ENCODE measurements at regions not wholly inside any gene's neighbourhood (a gene's known extent, or its start where the extent isn't known, plus 50 kb on each side); places are given as distances from the start of the nearest gene placed in this dataset.

- no peak for TF ChIP-seq GATA3 (IDR thresholded peaks at IDR 0.05; ENCODE audit: low read depth, low read length)
- no peak for TF ChIP-seq GATA2 (IDR thresholded peaks at IDR 0.05; ENCODE audit: low read depth, low read length)
Measured at GRCh38 chr12:67772267-67773169, 124.0 kb downstream of the DYRK2 start.

- TF ChIP-seq GATA2 (IDR thresholded peaks at IDR 0.05; ENCODE audit: low read depth, low read length): no peak
- no peak for TF ChIP-seq GATA3 (IDR thresholded peaks at IDR 0.05; ENCODE audit: low read depth, low read length)
Measured at GRCh38 chr12:67773896-67774295, 125.4 kb downstream of the DYRK2 start.

- no peak for TF ChIP-seq GATA2 (IDR thresholded peaks at IDR 0.05; ENCODE audit: low read depth, low read length)
- no peak for TF ChIP-seq GATA3 (IDR thresholded peaks at IDR 0.05; ENCODE audit: low read depth, low read length)
Measured at GRCh38 chr12:67774983-67775587, 126.5 kb downstream of the DYRK2 start.

- TF ChIP-seq GATA3 (IDR thresholded peaks at IDR 0.05; ENCODE audit: low read depth, low read length) (no peak), GATA2 (IDR thresholded peaks at IDR 0.05; ENCODE audit: low read depth, low read length) (no peak)
Measured at GRCh38 chr12:67780580-67781084, 132.1 kb downstream of the DYRK2 start.

- TF ChIP-seq GATA3 (IDR thresholded peaks at IDR 0.05; ENCODE audit: low read depth, low read length) (no peak), GATA2 (IDR thresholded peaks at IDR 0.05; ENCODE audit: low read depth, low read length) (no peak)
Measured at GRCh38 chr12:67782573-67782972, 134.0 kb downstream of the DYRK2 start.

- TF ChIP-seq GATA2 (IDR thresholded peaks at IDR 0.05; ENCODE audit: low read depth, low read length) (no peak), GATA3 (IDR thresholded peaks at IDR 0.05; ENCODE audit: low read depth, low read length) (no peak)
Measured at GRCh38 chr12:67783393-67783792, 134.8 kb downstream of the DYRK2 start.

GRCh38 chr12:67784831-67785230, 136.3 kb downstream of the DYRK2 start:
- TF ChIP-seq GATA2 (IDR thresholded peaks at IDR 0.05; ENCODE audit: low read depth, low read length) (no peak), GATA3 (IDR thresholded peaks at IDR 0.05; ENCODE audit: low read depth, low read length) (no peak)

GRCh38 chr12:67786086-67786485, 137.5 kb downstream of the DYRK2 start:
- TF ChIP-seq GATA3 (IDR thresholded peaks at IDR 0.05; ENCODE audit: low read depth, low read length): no peak
- no peak for TF ChIP-seq GATA2 (IDR thresholded peaks at IDR 0.05; ENCODE audit: low read depth, low read length)

GRCh38 chr12:67788118-67788517, 139.6 kb downstream of the DYRK2 start:
- no peak for TF ChIP-seq GATA2 (IDR thresholded peaks at IDR 0.05; ENCODE audit: low read depth, low read length)
- no peak for TF ChIP-seq GATA3 (IDR thresholded peaks at IDR 0.05; ENCODE audit: low read depth, low read length)

- TF ChIP-seq GATA2 (IDR thresholded peaks at IDR 0.05; ENCODE audit: low read depth, low read length) (no peak), GATA3 (IDR thresholded peaks at IDR 0.05; ENCODE audit: low read depth, low read length) (no peak)
Measured at GRCh38 chr12:67789266-67789665, 140.7 kb downstream of the DYRK2 start.

- no peak for TF ChIP-seq GATA2 (IDR thresholded peaks at IDR 0.05; ENCODE audit: low read depth, low read length)
- no peak for TF ChIP-seq GATA3 (IDR thresholded peaks at IDR 0.05; ENCODE audit: low read depth, low read length)
Measured at GRCh38 chr12:67790660-67791059, 142.1 kb downstream of the DYRK2 start.

GRCh38 chr12:67792185-67792584, 143.6 kb downstream of the DYRK2 start:
- no peak for TF ChIP-seq GATA2 (IDR thresholded peaks at IDR 0.05; ENCODE audit: low read depth, low read length)
- no peak for TF ChIP-seq GATA3 (IDR thresholded peaks at IDR 0.05; ENCODE audit: low read depth, low read length)

GRCh38 chr12:67794161-67794560, 145.6 kb downstream of the DYRK2 start:
- TF ChIP-seq GATA3 (IDR thresholded peaks at IDR 0.05; ENCODE audit: low read depth, low read length): no peak

GRCh38 chr12:67795236-67795635, 146.7 kb downstream of the DYRK2 start:
- no peak for TF ChIP-seq GATA3 (IDR thresholded peaks at IDR 0.05; ENCODE audit: low read depth, low read length)
- no peak for TF ChIP-seq GATA2 (IDR thresholded peaks at IDR 0.05; ENCODE audit: low read depth, low read length)

Measured in SH-SY5Y (cell line).